ENCODE measurements at regions not wholly inside any gene's neighbourhood (a gene's known extent, or its start where the extent isn't known, plus 50 kb on each side); places are given as distances from the start of the nearest gene placed in this dataset.
"Not testable (repeated sequence)": the region's sequence is repeated elsewhere in the genome, so short reads cannot be mapped to it uniquely, and the experiment has no call there.

- H3K36me3 Mint-ChIP-seq (ENCODE audit: low read depth): no peaks in the 10 kb centered on the region
- no peaks in the 10 kb centered on the region for H3K27me3 Mint-ChIP-seq
- no peaks in the 10 kb centered on the region for H3K9me3 Mint-ChIP-seq (ENCODE audit: low read depth)
- no peak for ATAC-seq
- H3K4me1 Mint-ChIP-seq: no peaks in the 10 kb centered on the region
- no peak for DNase-seq
- ChIA-PET POLR2A (no interaction called here), CTCF (interaction anchor here (0.9 kb wide), 1 partner anchor 87 kb away, joined by 3 read pairs; no protein-coding TSS in a partner anchor)
- no peak overlapping the region for H3K27ac Mint-ChIP-seq
- intact Hi-C loops (cut with DNase I, micrococcal nuclease): no loop called here
- H3K4me3 Mint-ChIP-seq: no peak overlapping the region
These were observed 203.8 kb downstream of the TPRG1 start for GRCh38 chr3:189375532-189375931.

DNA sequence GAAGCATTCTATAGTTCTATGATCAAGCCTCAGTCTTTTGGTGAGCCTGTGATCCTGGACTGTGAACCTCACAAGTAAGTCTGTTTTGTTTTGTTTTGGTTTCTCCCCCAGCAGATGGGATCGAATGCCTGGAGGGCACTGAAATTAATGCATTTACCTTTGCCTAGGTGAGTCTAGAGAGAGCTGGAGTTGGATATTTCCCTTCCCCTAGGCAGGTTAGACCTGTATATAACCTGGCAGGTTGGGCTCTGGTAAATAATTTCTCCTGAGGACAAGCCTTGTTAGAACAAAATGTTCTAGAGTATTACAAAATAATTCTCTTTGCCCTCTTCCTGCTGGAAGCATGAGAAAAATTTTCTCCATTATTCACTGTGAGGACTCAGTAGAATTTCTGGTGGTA, 211.9 kb downstream of the TPRG1 start:
- Mint-ChIP-seq H3K27me3 (no peaks in the 10 kb centered on the region), H3K9me3 (ENCODE audit: low read depth) (peaks cover 3% of the 10 kb centered on the region), H3K4me1 (no peaks in the 10 kb centered on the region), H3K36me3 (ENCODE audit: low read depth) (no peaks in the 10 kb centered on the region), H3K4me3 (no peak overlapping the region), H3K27ac (no peak overlapping the region)
- DNase-seq: no peak
- intact Hi-C loops (cut with DNase I, micrococcal nuclease): no loop called here
- ChIA-PET CTCF (no interaction called here), POLR2A (no interaction called here)
- ATAC-seq: no peak

- CTCF ChIA-PET; H3K9me3 Mint-ChIP-seq (ENCODE audit: low read depth); POLR2A ChIA-PET: not testable (repeated sequence)
These were observed 214.1 kb downstream of the TPRG1 start for GRCh38 chr3:189385880-189386279.

DNA sequence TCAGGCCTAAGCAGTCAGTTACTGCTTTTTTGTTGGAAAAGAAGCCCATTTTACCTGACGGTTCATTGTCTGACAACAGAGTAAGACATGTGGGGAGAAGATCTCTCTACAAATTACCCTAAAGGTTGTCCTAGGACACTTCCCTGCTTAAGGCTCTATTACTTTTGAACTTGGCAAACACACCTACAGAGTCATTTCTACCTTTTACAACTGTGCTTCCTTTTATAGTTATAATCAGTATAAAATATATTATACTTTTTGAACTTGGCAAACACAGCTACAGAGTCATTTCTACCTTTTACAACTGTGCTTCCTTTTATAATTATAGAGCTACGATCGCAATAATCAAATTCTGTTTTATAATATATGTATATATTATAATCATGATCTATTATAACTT, 215.0 kb downstream of the TPRG1 start:
- Mint-ChIP-seq H3K27me3 (no peaks in the 10 kb centered on the region), H3K36me3 (ENCODE audit: low read depth) (no peaks in the 10 kb centered on the region), H3K9me3 (ENCODE audit: low read depth) (peaks cover 2% of the 10 kb centered on the region), H3K27ac (no peak overlapping the region), H3K4me3 (no peak overlapping the region), H3K4me1 (no peaks in the 10 kb centered on the region)
- intact Hi-C loops (cut with DNase I, micrococcal nuclease): no loop called here
- ATAC-seq: no peak
- POLR2A ChIA-PET: no interaction called here
- CTCF ChIA-PET: interaction anchor here (0.6 to 0.9 kb wide), 2 partner anchors 16 to 114 kb away, joined by 3 to 4 read pairs; no protein-coding TSS in a partner anchor
- DNase-seq: no peak

More at GRCh38 chr3:189385880-189386279, 214.1 kb downstream of the TPRG1 start:
- ATAC-seq; H3K4me3 Mint-ChIP-seq; H3K36me3 Mint-ChIP-seq (ENCODE audit: low read depth); H3K27ac Mint-ChIP-seq; H3K27me3 Mint-ChIP-seq; intact Hi-C loops (cut with DNase I, micrococcal nuclease); H3K4me1 Mint-ChIP-seq; DNase-seq: not testable (repeated sequence)

DNA sequence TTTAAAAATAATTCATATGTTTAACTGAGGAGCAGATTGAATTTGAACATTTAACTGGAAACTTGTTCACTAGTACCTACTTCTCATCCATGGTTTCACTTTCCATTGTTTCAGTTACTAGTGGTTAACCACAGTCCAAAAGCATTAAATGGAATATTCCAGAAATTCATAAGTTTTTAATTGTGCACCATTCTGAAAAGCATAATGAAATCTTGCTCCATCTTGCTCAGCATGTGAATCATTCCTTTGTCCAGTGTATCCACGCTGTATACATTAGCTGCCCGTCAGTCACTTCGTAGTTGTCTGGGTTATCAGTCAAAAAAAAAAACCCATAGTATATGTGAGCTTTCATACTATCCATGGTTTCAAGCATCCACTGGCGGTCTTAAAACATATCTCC, 217.6 kb downstream of the TPRG1 start:
- DNase-seq: no peak
- Mint-ChIP-seq H3K27ac (no peak overlapping the region), H3K36me3 (ENCODE audit: low read depth) (no peaks in the 10 kb centered on the region), H3K4me3 (no peak overlapping the region), H3K27me3 (no peaks in the 10 kb centered on the region), H3K9me3 (ENCODE audit: low read depth) (no peaks in the 10 kb centered on the region), H3K4me1 (peaks cover 4% of the 10 kb centered on the region)
- ChIA-PET CTCF (no interaction called here), POLR2A (no interaction called here)
- no peak for ATAC-seq
- intact Hi-C loops (cut with DNase I, micrococcal nuclease): no loop called here

DNA sequence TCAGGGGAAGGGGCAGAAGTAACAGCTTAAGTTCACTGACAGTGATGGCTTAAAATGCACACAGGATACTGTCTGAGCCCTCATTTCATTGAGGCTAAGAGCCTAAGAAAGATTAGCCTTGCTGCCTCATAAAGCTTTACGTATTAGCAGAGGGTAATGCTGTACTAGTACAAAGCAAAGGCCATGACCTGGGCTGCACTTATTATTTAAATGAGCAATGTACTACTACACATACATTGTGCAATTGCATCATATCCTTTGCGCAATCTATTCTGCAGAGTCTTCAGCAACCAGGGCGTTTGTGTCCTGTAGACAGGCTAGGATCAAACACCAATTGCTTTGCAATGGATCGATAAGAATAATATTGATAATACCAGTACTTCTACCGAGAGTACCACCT, 221.8 kb downstream of the TPRG1 start:
- ChIA-PET POLR2A (no interaction called here), CTCF (interaction anchor here (0.9 kb wide), 1 partner anchor 120 kb away, joined by 3 read pairs; no protein-coding TSS in a partner anchor)
- peaks cover 17% of the 10 kb centered on the region for H3K4me1 Mint-ChIP-seq
- H3K27me3 Mint-ChIP-seq: no peaks in the 10 kb centered on the region
- H3K9me3 Mint-ChIP-seq (ENCODE audit: low read depth): no peaks in the 10 kb centered on the region
- ATAC-seq: no peak
- H3K4me3 Mint-ChIP-seq: no peak overlapping the region
- no peak overlapping the region for H3K27ac Mint-ChIP-seq
- no peaks in the 10 kb centered on the region for H3K36me3 Mint-ChIP-seq (ENCODE audit: low read depth)
- intact Hi-C loops (cut with DNase I, micrococcal nuclease): no loop called here
- DNase-seq: no peak

DNA sequence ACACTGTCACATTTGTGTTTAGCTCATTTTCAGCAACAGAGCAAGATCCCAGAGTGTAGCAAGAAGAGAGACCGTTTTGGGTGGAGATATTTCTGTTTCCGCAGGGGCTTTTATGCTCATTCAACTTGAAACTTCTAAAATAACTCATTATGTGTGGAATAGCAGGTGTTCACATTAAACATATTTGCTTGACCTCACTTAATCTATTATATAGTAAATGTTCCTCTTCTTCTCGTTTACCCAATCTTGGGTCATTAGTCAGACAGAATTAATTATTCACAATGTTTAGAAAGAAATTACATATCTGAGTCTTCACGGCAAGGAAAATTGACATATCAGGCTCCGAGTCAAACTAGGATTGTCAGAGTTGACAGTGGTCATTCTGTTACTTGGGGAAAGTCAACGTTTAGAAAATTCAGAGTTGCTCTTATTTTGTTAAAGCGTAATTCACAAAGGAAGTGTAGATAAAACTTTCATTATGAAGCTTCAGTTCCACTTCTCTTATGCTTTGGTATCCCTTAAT, 222.9 kb downstream of the TPRG1 start:
- no peaks in the 10 kb centered on the region for H3K9me3 Mint-ChIP-seq (ENCODE audit: low read depth)
- H3K4me3 Mint-ChIP-seq: no peak overlapping the region
- intact Hi-C loops (cut with DNase I, micrococcal nuclease): loop anchor here (1.0 to 2.0 kb wide), 2 partner anchors 70 to 135 kb away; no protein-coding TSS in a partner anchor
- ChIA-PET CTCF (interaction anchor here (1.1 to 1.4 kb wide), 2 partner anchors 8 to 10 kb away, joined by 3 to 4 read pairs; no protein-coding TSS in a partner anchor), POLR2A (no interaction called here)
- ATAC-seq (peak; percentile 70), DNase-seq (no peak)
- H3K36me3 Mint-ChIP-seq (ENCODE audit: low read depth): no peaks in the 10 kb centered on the region
- peaks cover 17% of the 10 kb centered on the region for H3K4me1 Mint-ChIP-seq
- no peaks in the 10 kb centered on the region for H3K27me3 Mint-ChIP-seq
- no peak overlapping the region for H3K27ac Mint-ChIP-seq

- Mint-ChIP-seq H3K27me3 (no peaks in the 10 kb centered on the region), H3K4me3 (no peak overlapping the region), H3K36me3 (ENCODE audit: low read depth) (no peaks in the 10 kb centered on the region), H3K27ac (no peak overlapping the region), H3K4me1 (peaks cover 17% of the 10 kb centered on the region), H3K9me3 (ENCODE audit: low read depth) (no peaks in the 10 kb centered on the region)
- no peak for DNase-seq
- intact Hi-C loops (cut with DNase I, micrococcal nuclease): loop anchor here (2.0 kb wide), 1 partner anchor 71 kb away; no protein-coding TSS in a partner anchor
- ATAC-seq: no peak
- ChIA-PET POLR2A (no interaction called here), CTCF (no interaction called here)
These were observed 224.1 kb downstream of the TPRG1 start for GRCh38 chr3:189395825-189396224.

DNA sequence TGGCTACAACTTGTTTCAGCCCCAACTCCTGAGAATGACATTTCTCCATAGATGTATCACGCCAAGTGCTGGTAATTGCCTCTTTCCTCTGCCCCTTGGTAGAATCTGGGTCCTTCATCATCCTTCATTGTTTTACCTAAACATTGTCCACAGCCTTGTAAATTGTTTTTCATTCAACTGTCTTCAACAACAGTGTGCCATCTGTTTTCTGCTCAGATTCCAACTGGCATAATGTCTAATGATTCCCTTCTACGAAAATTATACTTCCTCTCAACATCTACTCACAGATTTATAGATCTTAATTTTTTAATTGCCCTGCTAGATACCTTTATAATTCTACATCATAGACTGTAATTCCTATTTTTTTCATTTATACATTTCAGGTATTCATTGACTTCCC, 226.9 kb downstream of the TPRG1 start:
- ATAC-seq (no peak), DNase-seq (no peak)
- ChIA-PET POLR2A (interaction anchor here (0.6 kb wide), 1 partner anchor 61 kb away, joined by 3 read pairs; no protein-coding TSS in a partner anchor), CTCF (no interaction called here)
- Mint-ChIP-seq H3K27me3 (no peaks in the 10 kb centered on the region), H3K4me3 (no peak overlapping the region), H3K4me1 (peaks cover 16% of the 10 kb centered on the region), H3K27ac (no peak overlapping the region), H3K9me3 (ENCODE audit: low read depth) (no peaks in the 10 kb centered on the region), H3K36me3 (ENCODE audit: low read depth) (no peaks in the 10 kb centered on the region)
- intact Hi-C loops (cut with DNase I, micrococcal nuclease): no loop called here

DNA sequence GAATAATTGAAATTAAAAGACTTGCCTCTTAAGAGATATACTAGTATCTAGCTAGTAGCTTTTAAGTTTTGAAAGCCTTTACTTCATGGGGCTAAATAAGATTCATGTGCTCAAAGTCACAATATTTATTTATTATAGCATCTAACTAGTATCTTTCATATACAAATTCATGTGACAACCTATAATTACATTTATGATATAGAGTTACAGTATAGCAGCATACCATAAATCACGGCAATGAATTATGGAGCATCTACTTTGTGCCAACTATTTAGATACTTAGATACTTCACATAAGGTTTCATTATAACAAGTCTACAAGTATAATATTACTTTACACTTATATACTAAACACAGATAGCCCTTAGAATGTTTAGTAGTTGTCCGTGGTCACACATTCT, 229.4 kb downstream of the TPRG1 start:
- intact Hi-C loops (cut with DNase I, micrococcal nuclease): no loop called here
- Mint-ChIP-seq H3K27ac (no peak overlapping the region), H3K36me3 (ENCODE audit: low read depth) (no peaks in the 10 kb centered on the region), H3K27me3 (no peaks in the 10 kb centered on the region), H3K4me3 (no peak overlapping the region), H3K9me3 (ENCODE audit: low read depth) (no peaks in the 10 kb centered on the region), H3K4me1 (peaks cover 10% of the 10 kb centered on the region)
- ChIA-PET POLR2A (no interaction called here), CTCF (no interaction called here)
- ATAC-seq (no peak), DNase-seq (no peak)

GRCh38 chr3:189403194-189403593, 228.0 kb upstream of the TP63 start:
- Mint-ChIP-seq H3K36me3 (ENCODE audit: low read depth) (no peaks in the 10 kb centered on the region), H3K27me3 (no peaks in the 10 kb centered on the region)
- CTCF ChIA-PET: interaction anchor here (1.4 kb wide), 1 partner anchor 9 kb away, joined by 4 read pairs; no protein-coding TSS in a partner anchor

GRCh38 chr3:189404024-189404423, 227.2 kb upstream of the TP63 start:
- no peaks in the 10 kb centered on the region for H3K27me3 Mint-ChIP-seq
- intact Hi-C loops (cut with DNase I, micrococcal nuclease): no loop called here
- H3K27ac Mint-ChIP-seq: no peak overlapping the region
- H3K36me3 Mint-ChIP-seq (ENCODE audit: low read depth): no peaks in the 10 kb centered on the region
- CTCF ChIA-PET: interaction anchor here (1.4 kb wide), 1 partner anchor 9 kb away, joined by 3 read pairs; no protein-coding TSS in a partner anchor
- ATAC-seq (no peak), DNase-seq (no peak)
- POLR2A ChIA-PET: no interaction called here
- H3K4me1 Mint-ChIP-seq: peaks cover 10% of the 10 kb centered on the region
- H3K4me3 Mint-ChIP-seq: no peak overlapping the region
- H3K9me3 Mint-ChIP-seq (ENCODE audit: low read depth): no peaks in the 10 kb centered on the region

More at GRCh38 chr3:189403194-189403593, 228.0 kb upstream of the TP63 start:
- Mint-ChIP-seq H3K9me3 (ENCODE audit: low read depth) (no peaks in the 10 kb centered on the region), H3K4me1 (peaks cover 10% of the 10 kb centered on the region), H3K27ac (no peak overlapping the region), H3K4me3 (no peak overlapping the region)
- ATAC-seq (no peak), DNase-seq (no peak)
- intact Hi-C loops (cut with DNase I, micrococcal nuclease): no loop called here
- POLR2A ChIA-PET: no interaction called here
